DOHH2 (cell line): ENCODE measurements at regions not wholly inside any gene's neighbourhood (a gene's known extent, or its start where the extent isn't known, plus 50 kb on each side); places are given as distances from the start of the nearest gene placed in this dataset.

Experiments
- CTCF ChIP-seq: fragments of 200-600 bp; sonication (generic); IDR thresholded peaks from one replicate; pipeline ENCODE4 v1.5.1; 2014; ENCODE audit warnings: antibody characterized with exemption, mild to moderate bottlenecking, low read depth, low read length; ENCODE audit not compliant: poor library complexity, severe bottlenecking
- EZH2phosphoT487 ChIP-seq: fragments of 200-600 bp; sonication (generic); IDR thresholded peaks from 2 replicates; pipeline ENCODE4 v1.6.1; 2017; ENCODE audit warnings: borderline replicate concordance, mild to moderate bottlenecking, antibody characterized with exemption, low read length, moderate library complexity, mixed read lengths

- TF ChIP-seq CTCF: no peak
- TF ChIP-seq EZH2phosphoT487: no peak
These were observed 543.1 kb upstream of the RGMA start for GRCh38 chr15:93631958-93632618.
